ENCODE measurements at regions not wholly inside any gene's neighbourhood (a gene's known extent, or its start where the extent isn't known, plus 50 kb on each side); places are given as distances from the start of the nearest gene placed in this dataset.

DNA sequence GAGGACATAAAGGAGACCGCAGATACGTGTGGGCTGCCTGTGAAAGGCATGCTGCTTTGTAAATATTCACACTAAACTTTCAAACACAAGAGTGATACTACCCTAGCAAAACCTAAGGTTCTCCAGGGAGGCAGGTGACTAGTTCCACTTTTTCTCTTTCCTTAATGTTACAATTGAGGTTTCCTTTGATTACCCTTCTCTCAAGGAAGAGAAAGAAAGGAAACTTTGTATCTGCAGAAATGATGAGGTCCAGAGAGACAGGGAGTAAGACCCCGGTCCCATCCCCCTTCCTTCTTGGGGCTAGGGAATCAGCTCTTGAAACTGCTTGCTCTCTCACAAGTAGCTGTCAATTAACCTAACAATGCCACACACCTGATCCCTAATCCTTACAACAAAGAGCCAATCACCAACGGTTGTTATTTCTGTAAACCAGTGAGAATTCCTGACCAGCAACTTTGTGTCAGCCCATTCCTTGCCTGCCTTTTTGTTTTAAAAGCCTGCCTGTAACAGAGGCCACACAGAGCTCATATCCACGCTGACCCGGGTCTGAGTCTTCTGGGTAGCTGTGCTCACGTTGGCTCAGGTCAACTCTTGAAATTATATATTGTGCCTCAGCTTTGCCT lies 754.8 kb upstream of the FRG1 start:
- TF ChIP-seq, protein P1, sequence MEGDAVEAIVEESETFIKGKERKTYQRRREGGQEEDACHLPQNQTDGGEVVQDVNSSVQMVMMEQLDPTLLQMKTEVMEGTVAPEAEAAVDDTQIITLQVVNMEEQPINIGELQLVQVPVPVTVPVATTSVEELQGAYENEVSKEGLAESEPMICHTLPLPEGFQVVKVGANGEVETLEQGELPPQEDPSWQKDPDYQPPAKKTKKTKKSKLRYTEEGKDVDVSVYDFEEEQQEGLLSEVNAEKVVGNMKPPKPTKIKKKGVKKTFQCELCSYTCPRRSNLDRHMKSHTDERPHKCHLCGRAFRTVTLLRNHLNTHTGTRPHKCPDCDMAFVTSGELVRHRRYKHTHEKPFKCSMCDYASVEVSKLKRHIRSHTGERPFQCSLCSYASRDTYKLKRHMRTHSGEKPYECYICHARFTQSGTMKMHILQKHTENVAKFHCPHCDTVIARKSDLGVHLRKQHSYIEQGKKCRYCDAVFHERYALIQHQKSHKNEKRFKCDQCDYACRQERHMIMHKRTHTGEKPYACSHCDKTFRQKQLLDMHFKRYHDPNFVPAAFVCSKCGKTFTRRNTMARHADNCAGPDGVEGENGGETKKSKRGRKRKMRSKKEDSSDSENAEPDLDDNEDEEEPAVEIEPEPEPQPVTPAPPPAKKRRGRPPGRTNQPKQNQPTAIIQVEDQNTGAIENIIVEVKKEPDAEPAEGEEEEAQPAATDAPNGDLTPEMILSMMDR (IDR thresholded peaks at IDR 0.05; ENCODE audit: low read depth, low read length, poor library complexity, severe bottlenecking), result no peak
- no peak for TF ChIP-seq EZH2phosphoT487 (IDR thresholded peaks at IDR 0.05; ENCODE audit: borderline replicate concordance, low read length)

Measured in DOHH2 (cell line).